IMR-90 (cell line): ENCODE measurements at regions not wholly inside any gene's neighbourhood (a gene's known extent, or its start where the extent isn't known, plus 50 kb on each side); places are given as distances from the start of the nearest gene placed in this dataset.

Source experiments
- ATAC-seq: fragments of 200-7000 bp; cut with Tn5 transposase; 2 replicates; pipeline ENCODE4 v1.9.1; 2020; ENCODE audit warnings: low read depth, mild to moderate bottlenecking, moderate library complexity
- BruUV-seq: library from RNA; stranded (reverse); fragments of 400-500 nt; replicated peaks from 2 replicates; lab custom pipeline; 2021; lab: Mats Ljungman, UMichigan
- CTCF ChIA-PET: fragments of 300-600 bp; formaldehyde crosslinking; extraction: SDS; loops from one replicate; lab custom pipeline; 2021; ENCODE audit warnings: antibody characterized with exemption; lab: Yijun Ruan, JAX
- POLR2A ChIA-PET: fragments of 300-600 bp; sonication (Branson Sonifier 250); formaldehyde crosslinking; loops from one replicate; lab custom pipeline; 2022; ENCODE audit warnings: antibody characterized with exemption; ENCODE audit not compliant: unreplicated experiment; lab: Charles Lee
- DNase-seq: peaks from one replicate; pipeline ENCODE4 v3.0.0; 2013
- H2AFZ ChIP-seq: replicated peaks from 2 replicates; pipeline ENCODE3; 2013; ENCODE audit warnings: low read length, mild to moderate bottlenecking; ENCODE audit not compliant: poor library complexity
- H2AK5ac ChIP-seq: 2 replicates; pipeline ENCODE4 v1.6.1; 2013; ENCODE audit warnings: low read depth, low read length, inconsistent platforms
- H2AK9ac ChIP-seq: replicated peaks from 2 replicates; pipeline ENCODE3; 2013; ENCODE audit warnings: mild to moderate bottlenecking, low read depth, low read length, moderate library complexity; ENCODE audit not compliant: poor library complexity
- H2BK120ac ChIP-seq: 2 replicates; pipeline ENCODE4 v1.6.1; 2013; ENCODE audit warnings: low read depth, low read length, inconsistent platforms
- H2BK15ac ChIP-seq: 3 replicates; pipeline ENCODE4 v1.6.1; 2013; ENCODE audit warnings: low read depth, low read length, inconsistent platforms
- H2BK20ac ChIP-seq: 2 replicates; pipeline ENCODE4 v1.6.1; 2013; ENCODE audit warnings: low read depth, mild to moderate bottlenecking, inconsistent platforms, low read length, moderate library complexity
- H2BK5ac ChIP-seq: 2 replicates; pipeline ENCODE4 v1.6.1; 2013; ENCODE audit warnings: mild to moderate bottlenecking, low read depth, low read length, inconsistent platforms; ENCODE audit not compliant: poor library complexity, severe bottlenecking
- H3K14ac ChIP-seq: replicated peaks from 2 replicates; pipeline ENCODE4 v1.6.1; 2013; ENCODE audit warnings: low read depth, low read length, inconsistent platforms
- H3K18ac ChIP-seq: 2 replicates; pipeline ENCODE4 v1.6.1; 2013; ENCODE audit warnings: low read depth, low read length, control low read depth
- H3K23ac ChIP-seq: 2 replicates; pipeline ENCODE4 v1.6.1; 2013; ENCODE audit warnings: low read depth, low read length, inconsistent platforms
- H3K27ac ChIP-seq: 2 replicates; pipeline ENCODE4 v1.5.1; 2013; ENCODE audit warnings: mild to moderate bottlenecking, control low read depth, low read length; ENCODE audit not compliant: insufficient read depth
- H3K27me3 ChIP-seq: 2 replicates; pipeline ENCODE4 v1.6.1; 2013; ENCODE audit warnings: low read length; ENCODE audit not compliant: control insufficient read depth, insufficient read depth
- H3K36me3 ChIP-seq: 2 replicates; pipeline ENCODE4 v1.6.1; 2013; ENCODE audit warnings: low read length, mixed read lengths; ENCODE audit not compliant: control insufficient read depth, insufficient read depth
- H3K4ac ChIP-seq: 2 replicates; pipeline ENCODE4 v1.6.1; 2013; ENCODE audit warnings: low read depth, low read length, inconsistent platforms
- H3K4me1 ChIP-seq: 2 replicates; pipeline ENCODE4 v1.6.1; 2013; ENCODE audit warnings: low read length, mixed read lengths; ENCODE audit not compliant: control insufficient read depth, insufficient read depth
- H3K4me2 ChIP-seq: 2 replicates; pipeline ENCODE4 v1.6.1; 2013; ENCODE audit warnings: low read depth, mild to moderate bottlenecking, control low read depth, low read length, moderate library complexity
- H3K4me3 ChIP-seq: 2 replicates; pipeline ENCODE4 v1.5.1; 2013; ENCODE audit warnings: low read depth, mild to moderate bottlenecking, control low read depth, low read length, moderate library complexity; ENCODE audit not compliant: insufficient read depth
- H3K56ac ChIP-seq: 2 replicates; pipeline ENCODE4 v1.6.1; 2013; ENCODE audit warnings: low read length, inconsistent platforms; ENCODE audit not compliant: insufficient read depth; ENCODE audit errors: extremely low read depth
- H3K79me1 ChIP-seq, 2 experiments: 2 replicates each; pipeline ENCODE4 v1.6.1; 2013; ENCODE audit warnings: low read length in 2 of 2, inconsistent platforms in 1 of 2, low read depth in 1 of 2
- H3K9ac ChIP-seq: 2 replicates; pipeline ENCODE4 v1.6.1; 2013; ENCODE audit warnings: low read depth, low read length, control low read depth
- H3K9me1 ChIP-seq: 2 replicates; pipeline ENCODE4 v1.6.1; 2013; ENCODE audit warnings: low read length, inconsistent platforms; ENCODE audit not compliant: insufficient read depth
- H3K9me3 ChIP-seq: 2 replicates; pipeline ENCODE4 v1.6.1; 2013; ENCODE audit warnings: low read length; ENCODE audit not compliant: control insufficient read depth, insufficient read depth
- H4K20me1 ChIP-seq: 2 replicates; pipeline ENCODE4 v1.6.1; 2013; ENCODE audit warnings: low read length, inconsistent platforms; ENCODE audit not compliant: insufficient read depth
- H4K5ac ChIP-seq: 2 replicates; pipeline ENCODE4 v1.6.1; 2013; ENCODE audit warnings: mild to moderate bottlenecking, low read depth, low read length, control low read depth
- H4K8ac ChIP-seq, 2 experiments: 2 replicates each; pipeline ENCODE4 v1.6.1; 2013; ENCODE audit warnings: low read depth in 2 of 2, low read length in 2 of 2, control low read depth in 1 of 2, inconsistent platforms in 1 of 2
- H4K91ac ChIP-seq: 2 replicates; pipeline ENCODE4 v1.6.1; 2013; ENCODE audit warnings: low read depth, low read length, inconsistent platforms; ENCODE audit not compliant: insufficient read depth
- BHLHE40 ChIP-seq: fragments of 150-350 bp; IDR thresholded peaks from 2 replicates; pipeline ENCODE4 v1.6.1; 2016; ENCODE audit warnings: mild to moderate bottlenecking, low read depth, low read length
- CEBPB ChIP-seq: IDR thresholded peaks from 2 replicates; pipeline ENCODE4 v1.6.1; 2012; ENCODE audit warnings: low read depth, low read length, improper control_type of control experiment
- CHD1 ChIP-seq: IDR thresholded peaks from 2 replicates; pipeline ENCODE4 v1.6.1; 2012; ENCODE audit warnings: low read depth, low read length, improper control_type of control experiment
- CTCF ChIP-seq: conservative IDR thresholded peaks from 2 replicates; pipeline ENCODE4 v1.5.1; 2012; ENCODE audit warnings: mild to moderate bottlenecking, low read depth, low read length, improper control_type of control experiment
- ELK1 ChIP-seq: fragments of 150-350 bp; IDR thresholded peaks from 2 replicates; pipeline ENCODE4 v1.6.1; 2016; ENCODE audit warnings: low read depth, mild to moderate bottlenecking, low read length, moderate library complexity, borderline replicate concordance
- FOS ChIP-seq: fragments of 150-350 bp; IDR thresholded peaks from 2 replicates; pipeline ENCODE4 v1.6.1; 2016; ENCODE audit warnings: low read depth, low read length
- MAFK ChIP-seq: IDR thresholded peaks from 2 replicates; pipeline ENCODE4 v1.6.1; 2012; ENCODE audit warnings: low read depth, low read length, improper control_type of control experiment
- MAZ ChIP-seq: IDR thresholded peaks from 2 replicates; pipeline ENCODE4 v1.6.1; 2012; ENCODE audit warnings: low read depth, mild to moderate bottlenecking, low read length, improper control_type of control experiment, moderate library complexity, borderline replicate concordance
- MXI1 ChIP-seq: IDR thresholded peaks from 2 replicates; pipeline ENCODE4 v1.6.1; 2012; ENCODE audit warnings: low read depth, mild to moderate bottlenecking, low read length, moderate library complexity, borderline replicate concordance
- NFE2L2 ChIP-seq: fragments of 150-350 bp; IDR thresholded peaks from 2 replicates; pipeline ENCODE4 v1.6.1; 2016; ENCODE audit warnings: low read depth, mild to moderate bottlenecking, low read length
- POLR2A ChIP-seq: IDR thresholded peaks from 2 replicates; pipeline ENCODE4 v1.6.1; 2012; ENCODE audit warnings: mild to moderate bottlenecking, low read depth, low read length
- RAD21 ChIP-seq: IDR thresholded peaks from 2 replicates; pipeline ENCODE4 v1.6.1; 2012; ENCODE audit warnings: low read length, improper control_type of control experiment
- RCOR1 ChIP-seq: IDR thresholded peaks from 2 replicates; pipeline ENCODE4 v1.6.1; 2012; ENCODE audit warnings: mild to moderate bottlenecking, low read length, improper control_type of control experiment; ENCODE audit not compliant: insufficient replicate concordance
- RFX5 ChIP-seq: IDR thresholded peaks from 2 replicates; pipeline ENCODE4 v1.8.0; 2012; ENCODE audit warnings: low read depth, mild to moderate bottlenecking, low read length, moderate library complexity
- SMC3 ChIP-seq: fragments of 150-350 bp; IDR thresholded peaks from 2 replicates; pipeline ENCODE4 v1.6.1; 2016; ENCODE audit warnings: low read depth, mild to moderate bottlenecking, antibody characterized with exemption, low read length, moderate library complexity
- WGBS, 2 experiments: methylation state at CpG; one replicate each; pipeline versions ENCODE4 v1.1.5 to v1.1.7; 2013; ENCODE audit warnings: missing lambda C conversion rate in 2 of 2; ENCODE audit not compliant: insufficient read length in 1 of 2; ENCODE audit errors: extremely low coverage in 2 of 2; 5-methylcytosine and 5-hydroxymethylcytosine counted together
- dilution Hi-C: fragments of 300-500 bp; cut with HindIII; formaldehyde crosslinking; loops from one replicate; pipeline ENCODE4 v1.14.3; 2018; ENCODE audit warnings: low sequenced_read_pairs; ENCODE audit not compliant: unreplicated experiment
- in situ Hi-C: fragments of 300-500 bp; cut with MboI; formaldehyde crosslinking; loops from 3 replicates; pipeline ENCODE4 v1.14.3; 2019; ENCODE audit warnings: low sequenced_read_pairs, inconsistent platforms, mixed read lengths
- intact Hi-C: fragments of 100-400 bp; cut with micrococcal nuclease; formaldehyde crosslinking; loops from 2 replicates; pipeline ENCODE4 v1.10.0; 2022
- TF ChIP-seq, protein P1 (sequence below): fragments of 150-350 bp; IDR thresholded peaks from 2 replicates; pipeline ENCODE4 v1.6.1; 2017; ENCODE audit warnings: mild to moderate bottlenecking, antibody characterized with exemption, low read length, low read depth

- no peak overlapping the region for H2BK120ac ChIP-seq
- no peak for TF ChIP-seq MAFK
- TF ChIP-seq, protein P1, sequence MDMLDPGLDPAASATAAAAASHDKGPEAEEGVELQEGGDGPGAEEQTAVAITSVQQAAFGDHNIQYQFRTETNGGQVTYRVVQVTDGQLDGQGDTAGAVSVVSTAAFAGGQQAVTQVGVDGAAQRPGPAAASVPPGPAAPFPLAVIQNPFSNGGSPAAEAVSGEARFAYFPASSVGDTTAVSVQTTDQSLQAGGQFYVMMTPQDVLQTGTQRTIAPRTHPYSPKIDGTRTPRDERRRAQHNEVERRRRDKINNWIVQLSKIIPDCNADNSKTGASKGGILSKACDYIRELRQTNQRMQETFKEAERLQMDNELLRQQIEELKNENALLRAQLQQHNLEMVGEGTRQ, result no peak
- TF ChIP-seq FOS, result no peak
- TF ChIP-seq MXI1, result no peak
- TF ChIP-seq NFE2L2, result no peak
- no peak for TF ChIP-seq MAZ
- TF ChIP-seq CTCF, result no peak
- no peak for TF ChIP-seq ELK1
- no peak for TF ChIP-seq CHD1
- TF ChIP-seq CEBPB, result no peak
- TF ChIP-seq POLR2A, result no peak
- no peak for TF ChIP-seq RAD21
- no peak for TF ChIP-seq BHLHE40
- no peak for TF ChIP-seq SMC3
- no peak for TF ChIP-seq RFX5
- no peak for TF ChIP-seq RCOR1
- no peak overlapping the region for H2AFZ ChIP-seq
- no peak for DNase-seq
- in situ Hi-C loops (no loop called here), intact Hi-C loops (no loop called here), dilution Hi-C loops (no loop called here)
- no peaks in the 10 kb centered on the region for H3K79me1 ChIP-seq
- no peak for ATAC-seq
- no peaks in the 10 kb centered on the region for H3K4me1 ChIP-seq
- no peak overlapping the region for H4K5ac ChIP-seq
- H3K56ac ChIP-seq, result no peak overlapping the region
- no peak overlapping the region for H3K14ac ChIP-seq
- H3K36me3 ChIP-seq, result no peaks in the 10 kb centered on the region
- H3K27me3 ChIP-seq, result no peaks in the 10 kb centered on the region
- H4K8ac ChIP-seq, result no peak overlapping the region
- no peak overlapping the region for H2AK5ac ChIP-seq
- ChIA-PET POLR2A (no interaction called here), CTCF (no interaction called here)
- no peak overlapping the region for H3K4ac ChIP-seq
- H3K18ac ChIP-seq, result no peak overlapping the region
- no TSS peak for BruUV-seq
- H3K4me3 ChIP-seq, result no peak overlapping the region
- no peak overlapping the region for H2AK9ac ChIP-seq
- no CpG with 5 or more reads among the region's 2 CpGs for WGBS, 2 experiments
- H4K20me1 ChIP-seq, result no peaks in the 10 kb centered on the region
- peaks cover 2% of the 10 kb centered on the region; the same call in 1 of the 2 replicates for H3K9me3 ChIP-seq
- H2BK15ac ChIP-seq, result no peak overlapping the region
- H3K9me1 ChIP-seq, result no peaks in the 10 kb centered on the region
- no peak overlapping the region for H4K91ac ChIP-seq
- H3K27ac ChIP-seq, result no peak overlapping the region
- no peak overlapping the region for H2BK5ac ChIP-seq
- H2BK20ac ChIP-seq, result no peak overlapping the region
- H3K9ac ChIP-seq, result no peak overlapping the region
- H3K23ac ChIP-seq, result no peak overlapping the region
- no peak overlapping the region for H3K4me2 ChIP-seq
Measured at GRCh38 chr10:23850631-23851030, 358.3 kb upstream of the KIAA1217 start.
